Esophagus squamous epithelium (tissue), 5 donors: ENCODE measurements at regions not wholly inside any gene's neighbourhood (a gene's known extent, or its start where the extent isn't known, plus 50 kb on each side); places are given as distances from the start of the nearest gene placed in this dataset.

Experiments
- DNase-seq: peaks from one replicate; lab custom pipeline; 2025; lab: John Stamatoyannopoulos, UW
- H3K27ac ChIP-seq, 4 donors: fragments of 200-600 bp; sonication (generic); one replicate each; pipeline ENCODE4 v1.5.1; 2016 to 2019; ENCODE audit warnings: mild to moderate bottlenecking in 1 of 4
- H3K27me3 ChIP-seq, 4 donors: fragments of 200-600 bp; sonication (generic); 1 replicate in 3 of 4; 2 replicates in 1 of 4; pipeline versions ENCODE4 v1.5.1 to v1.6.0; 2017 to 2021; ENCODE audit warnings: antibody characterized with exemption in 1 of 4
- H3K36me3 ChIP-seq, 3 donors: fragments of 200-600 bp; sonication (generic); one replicate each; pipeline ENCODE4 v1.5.1; 2016 to 2019
- H3K4me1 ChIP-seq, 3 donors: fragments of 200-600 bp; sonication (generic); one replicate each; pipeline ENCODE4 v1.5.1; 2017 to 2019
- H3K4me3 ChIP-seq, 4 donors: fragments of 200-600 bp; sonication (generic); 1 replicate in 3 of 4; 2 replicates in 1 of 4; pipeline ENCODE4 v1.5.1; 2016 to 2019; ENCODE audit warnings: mild to moderate bottlenecking in 2 of 4, moderate library complexity in 1 of 4
- H3K9me3 ChIP-seq, 3 donors: fragments of 200-600 bp; sonication (generic); one replicate each; pipeline ENCODE4 v1.5.1; 2016 to 2019
- CTCF ChIP-seq, 6 experiments: fragments of 450-650 bp in 4 of 6; fragments of 200-600 bp in 2 of 6; sonication (generic) in 2 of 6; IDR thresholded peaks; one replicate each; pipeline ENCODE4 v1.5.1; 2016 to 2019; ENCODE audit warnings: antibody characterized with exemption in 6 of 6, mild to moderate bottlenecking in 4 of 6, moderate library complexity in 4 of 6
- POLR2A ChIP-seq, 4 donors: fragments of 450-650 bp; IDR thresholded peaks; one replicate each; pipeline ENCODE4 v1.6.1; 2017; ENCODE audit warnings: antibody characterized with exemption in 4 of 4, mild to moderate bottlenecking in 4 of 4, moderate library complexity in 3 of 4
- WGBS, 2 donors: methylation state at CpG; one replicate each; pipeline ENCODE4 v1.1.5; 2018; 5-methylcytosine and 5-hydroxymethylcytosine counted together
- intact Hi-C: fragments of 100-400 bp; cut with DNase I; formaldehyde crosslinking; loops from one replicate; pipeline ENCODE4 v1.15.0; 2022
- donor health status: DM: yes; HTN: yes; CAD: no.

- H3K27ac ChIP-seq = no peak overlapping the region
- DNase-seq = no peak
- TF ChIP-seq CTCF (IDR thresholded peaks at IDR 0.05) = no peak
- TF ChIP-seq POLR2A (IDR thresholded peaks at IDR 0.05) = no peak
- no peaks in the 10 kb centered on the region for H3K36me3 ChIP-seq
- peaks cover 0 to 29% (median 0%) of the 10 kb centered on the region in 4 donors for H3K27me3 ChIP-seq
- WGBS, 2 donors = 89 to 93% methylated on average over 4 of the region's 4 CpGs
- H3K4me3 ChIP-seq = no peak overlapping the region
- intact Hi-C loops = no loop called here
- no peaks in the 10 kb centered on the region for H3K9me3 ChIP-seq
- peaks cover 0 to 17% (median 12%) of the 10 kb centered on the region in 3 donors for H3K4me1 ChIP-seq
Observed at GRCh38 chr1:234773936-234774677, 164.1 kb upstream of the IRF2BP2 start.

GRCh38 chr1:234772345-234773147 lies 162.6 kb upstream of the IRF2BP2 start:
- Histone ChIP-seq H3K27ac (peak overlapping the region; percentile 21 to 75 (median 58)), H3K9me3 (no peaks in the 10 kb centered on the region), H3K4me1 (peaks cover 0 to 17% (median 12%) of the 10 kb centered on the region in 3 donors), H3K27me3 (peaks cover 0 to 14% (median 0%) of the 10 kb centered on the region in 4 donors), H3K4me3 (peak overlapping the region in 1 of 4 donors; percentile 18), H3K36me3 (no peaks in the 10 kb centered on the region)
- peak; percentile 31 for DNase-seq
- intact Hi-C loops = no loop called here
- TF ChIP-seq POLR2A (IDR thresholded peaks at IDR 0.05) = peak in 1 of 4 donors; percentile 34
- TF ChIP-seq CTCF (IDR thresholded peaks at IDR 0.05) = no peak
- 20 to 21% methylated on average over 18 to 19 of the region's 22 CpGs for WGBS, 2 donors

GRCh38 chr1:234771642-234772344 lies 161.8 kb upstream of the IRF2BP2 start:
- H3K36me3 ChIP-seq = no peaks in the 10 kb centered on the region
- H3K4me1 ChIP-seq = peaks cover 0 to 17% (median 12%) of the 10 kb centered on the region in 3 donors
- no peak overlapping the region for H3K4me3 ChIP-seq
- no peaks in the 10 kb centered on the region for H3K9me3 ChIP-seq
- DNase-seq = no peak
- intact Hi-C loops = no loop called here
- WGBS, 2 donors = 55 to 56% methylated on average over 10 of the region's 10 CpGs
- TF ChIP-seq CTCF (IDR thresholded peaks at IDR 0.05) (no peak), POLR2A (IDR thresholded peaks at IDR 0.05) (no peak)
- H3K27me3 ChIP-seq = peaks cover 0 to 6% (median 0%) of the 10 kb centered on the region in 4 donors
- peak overlapping the region; percentile 21 to 75 (median 58) for H3K27ac ChIP-seq

- Histone ChIP-seq H3K36me3 (no peaks in the 10 kb centered on the region), H3K9me3 (no peaks in the 10 kb centered on the region), H3K4me1 (peaks cover 0 to 17% (median 12%) of the 10 kb centered on the region in 3 donors), H3K27me3 (no peaks in the 10 kb centered on the region), H3K4me3 (no peak overlapping the region), H3K27ac (peak overlapping the region in 1 of 4 donors; percentile 72)
- intact Hi-C loops = no loop called here
- 96 to 98% methylated on average over 9 of the region's 9 CpGs for WGBS, 2 donors
- TF ChIP-seq POLR2A (IDR thresholded peaks at IDR 0.05) (no peak), CTCF (IDR thresholded peaks at IDR 0.05) (no peak)
- DNase-seq = no peak
Observed at GRCh38 chr1:234770924-234771540, 161.1 kb upstream of the IRF2BP2 start.
